ENCODE measurements at regions not wholly inside any gene's neighbourhood (a gene's known extent, or its start where the extent isn't known, plus 50 kb on each side); places are given as distances from the start of the nearest gene placed in this dataset.

DNA sequence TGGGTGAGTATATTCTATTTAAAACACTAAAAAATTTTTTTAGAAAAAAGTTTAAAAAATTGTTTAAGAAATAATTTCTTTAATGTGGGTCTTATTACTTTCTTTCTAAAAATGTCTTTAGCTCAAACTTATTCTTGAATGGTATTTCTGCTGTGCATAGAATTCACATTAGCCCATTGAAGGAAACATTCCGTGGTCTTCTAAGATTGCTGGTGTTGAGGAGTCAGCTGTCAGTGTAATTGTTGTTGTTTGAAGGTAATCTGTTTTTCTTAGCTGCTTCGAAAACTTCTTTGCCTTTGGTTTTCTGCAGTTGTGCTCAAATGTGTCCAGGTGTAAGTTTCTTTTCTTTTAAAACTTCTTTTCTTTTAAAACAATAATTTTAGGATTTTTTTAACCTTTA, 85.4 kb upstream of the KLF12 start:
- TF ChIP-seq, protein P1, sequence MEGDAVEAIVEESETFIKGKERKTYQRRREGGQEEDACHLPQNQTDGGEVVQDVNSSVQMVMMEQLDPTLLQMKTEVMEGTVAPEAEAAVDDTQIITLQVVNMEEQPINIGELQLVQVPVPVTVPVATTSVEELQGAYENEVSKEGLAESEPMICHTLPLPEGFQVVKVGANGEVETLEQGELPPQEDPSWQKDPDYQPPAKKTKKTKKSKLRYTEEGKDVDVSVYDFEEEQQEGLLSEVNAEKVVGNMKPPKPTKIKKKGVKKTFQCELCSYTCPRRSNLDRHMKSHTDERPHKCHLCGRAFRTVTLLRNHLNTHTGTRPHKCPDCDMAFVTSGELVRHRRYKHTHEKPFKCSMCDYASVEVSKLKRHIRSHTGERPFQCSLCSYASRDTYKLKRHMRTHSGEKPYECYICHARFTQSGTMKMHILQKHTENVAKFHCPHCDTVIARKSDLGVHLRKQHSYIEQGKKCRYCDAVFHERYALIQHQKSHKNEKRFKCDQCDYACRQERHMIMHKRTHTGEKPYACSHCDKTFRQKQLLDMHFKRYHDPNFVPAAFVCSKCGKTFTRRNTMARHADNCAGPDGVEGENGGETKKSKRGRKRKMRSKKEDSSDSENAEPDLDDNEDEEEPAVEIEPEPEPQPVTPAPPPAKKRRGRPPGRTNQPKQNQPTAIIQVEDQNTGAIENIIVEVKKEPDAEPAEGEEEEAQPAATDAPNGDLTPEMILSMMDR (IDR thresholded peaks at IDR 0.05; ENCODE audit: insufficient read depth, low read length): no peak
- DNase-seq (ENCODE audit: low read depth): no peak
- H3K4me3 ChIP-seq (ENCODE audit: low read depth, low read length): no peak overlapping the region

DNA sequence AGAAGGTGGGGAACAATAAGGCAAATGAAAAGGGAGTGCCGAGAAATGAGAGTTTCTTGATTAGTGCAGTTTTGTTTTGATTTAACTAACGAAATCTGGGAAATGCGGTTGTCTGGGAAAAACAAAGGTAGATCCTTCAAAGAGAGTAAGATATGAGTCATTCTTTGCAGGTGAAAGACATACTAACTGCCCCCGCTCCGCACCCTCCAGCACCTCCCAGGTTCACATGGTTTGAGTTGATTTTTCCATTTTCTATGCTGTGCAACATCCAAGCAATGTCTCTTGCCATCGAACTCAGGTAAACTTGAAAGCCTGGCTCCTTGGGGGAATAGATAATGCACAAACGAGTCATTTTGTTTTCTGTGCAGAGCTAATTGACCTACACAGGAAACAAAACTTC, 84.1 kb upstream of the KLF12 start:
- no peak overlapping the region for H3K4me3 ChIP-seq (ENCODE audit: low read depth, low read length)
- TF ChIP-seq, protein P1 (IDR thresholded peaks at IDR 0.05; ENCODE audit: insufficient read depth, low read length): no peak
- DNase-seq (ENCODE audit: low read depth): no peak

DNA sequence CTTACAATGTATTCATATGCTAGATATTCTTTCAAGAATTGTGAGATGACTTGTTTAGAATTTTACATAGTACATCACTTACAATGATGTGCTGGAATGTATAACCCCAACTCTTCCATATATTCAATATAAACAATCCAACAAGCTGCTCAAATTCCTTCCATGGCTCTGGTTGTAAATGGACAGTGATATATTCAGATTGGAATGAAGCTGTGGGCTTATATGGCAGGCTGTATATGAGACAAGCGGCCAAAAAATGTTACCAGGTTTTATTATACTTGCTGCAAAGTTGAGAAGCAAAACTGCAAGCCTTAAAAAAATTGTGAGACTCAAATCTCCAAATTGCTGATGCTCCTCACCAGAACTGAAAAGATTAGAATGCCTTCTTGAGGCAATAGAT, 83.6 kb upstream of the KLF12 start:
- TF ChIP-seq, protein P1 (IDR thresholded peaks at IDR 0.05; ENCODE audit: insufficient read depth, low read length): no peak
- DNase-seq (ENCODE audit: low read depth): peak; percentile 48
- H3K4me3 ChIP-seq (ENCODE audit: low read depth, low read length): no peak overlapping the region

DNA sequence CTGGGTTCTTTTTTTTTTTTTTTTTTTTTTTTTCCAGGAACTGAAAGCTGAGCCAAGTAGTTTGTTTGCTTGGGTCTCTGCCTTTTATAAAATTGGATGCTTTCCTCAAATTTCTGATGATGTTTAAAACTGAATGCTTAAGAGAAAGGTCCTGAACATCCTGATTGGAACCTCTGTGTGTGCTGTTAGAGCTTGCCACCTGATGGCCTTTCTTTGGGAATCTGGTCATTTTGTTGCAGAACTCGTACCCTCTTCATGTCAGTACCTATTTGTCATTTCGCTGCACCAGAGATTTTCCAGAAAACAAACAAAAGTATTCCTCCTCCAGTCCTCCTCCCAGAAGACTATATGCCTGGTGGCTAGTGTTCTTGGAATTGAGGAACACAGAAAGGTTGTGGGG, 81.2 kb upstream of the KLF12 start:
- TF ChIP-seq, protein P1 (IDR thresholded peaks at IDR 0.05; ENCODE audit: insufficient read depth, low read length): no peak
- H3K4me3 ChIP-seq (ENCODE audit: low read depth, low read length): no peak overlapping the region
- peak; percentile 14 for DNase-seq (ENCODE audit: low read depth)

DNA sequence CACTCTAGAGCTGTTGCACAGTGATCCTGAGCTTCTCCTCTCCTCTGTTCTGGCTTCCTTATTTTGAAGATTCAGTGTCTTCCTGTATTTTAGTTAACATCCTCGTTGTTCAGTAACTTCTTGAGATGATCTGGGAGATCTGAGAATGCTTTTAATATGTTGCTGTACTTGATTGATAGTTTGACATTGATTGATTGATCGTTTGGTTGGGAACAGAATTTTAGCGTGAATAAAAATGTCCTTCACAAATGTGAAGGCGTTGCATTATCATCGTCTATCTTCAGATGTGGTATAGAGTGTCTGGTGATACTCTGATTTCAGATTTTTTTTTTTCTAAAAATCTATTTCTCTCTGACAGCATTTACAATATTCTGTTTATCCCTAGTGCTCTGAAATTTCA, 80.1 kb upstream of the KLF12 start:
- H3K4me3 ChIP-seq (ENCODE audit: low read depth, low read length): no peak overlapping the region
- TF ChIP-seq, protein P1 (IDR thresholded peaks at IDR 0.05; ENCODE audit: insufficient read depth, low read length): no peak
- no peak for DNase-seq (ENCODE audit: low read depth)

DNA sequence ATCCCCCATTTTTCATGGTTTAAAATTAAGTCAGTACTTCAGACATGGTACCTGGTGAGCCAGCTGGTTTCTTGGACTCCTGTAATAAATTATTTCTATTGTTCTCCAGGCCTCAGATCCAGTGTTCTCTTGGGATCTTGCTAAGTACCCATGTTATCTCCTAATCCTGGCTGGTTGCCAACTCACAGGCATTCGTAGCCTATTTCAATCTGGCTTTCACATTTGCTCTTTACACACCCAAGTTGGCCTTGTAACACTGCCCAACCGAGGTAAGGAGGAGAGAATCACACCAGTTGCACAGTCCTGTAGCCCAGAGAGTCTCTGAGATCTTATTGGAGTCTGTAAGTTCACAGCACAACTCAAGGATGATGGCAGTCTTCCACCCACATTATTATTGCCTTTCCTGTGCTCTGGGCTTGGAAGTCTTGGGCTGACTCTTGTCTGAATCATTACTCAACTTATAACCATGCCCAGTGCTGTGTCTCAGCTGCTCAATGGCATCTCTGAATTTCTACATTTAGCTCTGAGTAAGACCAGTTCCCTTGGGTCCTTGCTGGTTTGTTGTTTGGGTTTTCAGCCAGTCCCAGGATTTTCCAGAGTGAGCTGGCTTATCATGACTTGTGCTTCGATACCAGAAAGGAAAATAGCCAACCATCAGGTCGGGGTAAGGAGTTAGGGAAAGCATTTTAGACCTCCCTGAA, 76.6 kb upstream of the KLF12 start:
- peak; percentile 100 for DNase-seq (ENCODE audit: low read depth)
- H3K4me3 ChIP-seq (ENCODE audit: low read depth, low read length): peak overlapping the region; percentile 7
- TF ChIP-seq, protein P1 (IDR thresholded peaks at IDR 0.05; ENCODE audit: insufficient read depth, low read length): no peak

DNA sequence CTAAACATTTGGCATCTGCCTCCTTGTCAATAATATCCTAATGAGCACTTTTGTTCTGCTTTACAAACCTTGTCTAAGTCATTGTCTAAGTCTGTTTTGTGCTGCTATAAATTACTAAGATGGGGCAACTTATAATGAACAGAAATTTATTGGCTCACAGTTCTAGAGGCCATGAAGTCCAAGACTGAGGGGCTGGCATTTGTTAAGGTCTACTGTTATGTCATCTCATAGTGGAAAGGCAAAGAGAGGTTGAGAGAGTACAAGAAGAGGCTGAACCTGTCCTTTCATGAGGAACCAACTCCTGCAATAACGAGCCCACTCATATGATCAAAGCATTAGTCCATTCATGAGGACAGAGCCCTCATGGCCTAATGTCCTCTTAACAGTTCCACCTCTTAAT, 72.7 kb upstream of the KLF12 start:
- DNase-seq (ENCODE audit: low read depth): no peak
- no peak overlapping the region for H3K4me3 ChIP-seq (ENCODE audit: low read depth, low read length)
- TF ChIP-seq, protein P1 (IDR thresholded peaks at IDR 0.05; ENCODE audit: insufficient read depth, low read length): no peak
